GM23248 (cell line): ENCODE measurements at regions not wholly inside any gene's neighbourhood (a gene's known extent, or its start where the extent isn't known, plus 50 kb on each side); places are given as distances from the start of the nearest gene placed in this dataset.
"Not testable (repeated sequence)": the region's sequence is repeated elsewhere in the genome, so short reads cannot be mapped to it uniquely, and the experiment has no call there.

Source experiments
- DNase-seq: peaks from one replicate; pipeline ENCODE4 v3.0.0-alpha.2; 2015
- H2AFZ ChIP-seq: fragments of 200-600 bp; sonication (generic); 2 replicates; pipeline ENCODE4 v1.6.1; 2016; ENCODE audit warnings: antibody characterized with exemption
- H3F3A ChIP-seq: fragments of 200-600 bp; sonication (generic); 2 replicates; pipeline ENCODE4 v1.6.1; 2016; ENCODE audit warnings: mild to moderate bottlenecking, antibody characterized with exemption, mixed run types; ENCODE audit not compliant: insufficient read depth
- H3K27ac ChIP-seq: fragments of 200-600 bp; sonication (generic); 2 replicates; pipeline ENCODE4 v1.5.1; 2016; ENCODE audit warnings: mild to moderate bottlenecking
- H3K27me3 ChIP-seq: fragments of 200-600 bp; sonication (generic); replicated peaks from 2 replicates; pipeline ENCODE4 v1.6.1; 2016; ENCODE audit warnings: mild to moderate bottlenecking; ENCODE audit not compliant: insufficient read depth
- H3K36me3 ChIP-seq: fragments of 200-600 bp; sonication (generic); 2 replicates; pipeline ENCODE4 v1.6.1; 2016; ENCODE audit warnings: low read depth, mild to moderate bottlenecking
- H3K4me1 ChIP-seq: fragments of 200-600 bp; sonication (generic); 2 replicates; pipeline ENCODE4 v1.6.1; 2016; ENCODE audit warnings: mild to moderate bottlenecking; ENCODE audit not compliant: insufficient read depth
- H3K4me2 ChIP-seq: fragments of 200-600 bp; sonication (generic); one replicate; pipeline ENCODE4 v1.6.1; 2016; ENCODE audit warnings: mild to moderate bottlenecking; ENCODE audit not compliant: unreplicated experiment
- H3K4me3 ChIP-seq: fragments of 200-600 bp; sonication (generic); 2 replicates; pipeline ENCODE4 v1.5.1; 2016; ENCODE audit warnings: mild to moderate bottlenecking
- H3K79me2 ChIP-seq: fragments of 200-600 bp; sonication (generic); 2 replicates; pipeline ENCODE4 v1.6.1; 2016; ENCODE audit warnings: mild to moderate bottlenecking; ENCODE audit not compliant: insufficient read depth
- H3K9ac ChIP-seq: fragments of 200-600 bp; sonication (generic); 2 replicates; pipeline ENCODE4 v1.6.1; 2016; ENCODE audit warnings: mild to moderate bottlenecking
- H3K9me2 ChIP-seq: fragments of 200-600 bp; sonication (generic); 2 replicates; pipeline ENCODE4 v1.6.1; 2016; ENCODE audit warnings: mixed run types, mild to moderate bottlenecking, moderate library complexity; ENCODE audit not compliant: insufficient read depth
- H3K9me3 ChIP-seq: fragments of 200-600 bp; sonication (generic); one replicate; pipeline ENCODE4 v1.6.1; 2017; ENCODE audit warnings: low read depth
- H4K20me1 ChIP-seq: fragments of 200-600 bp; sonication (generic); 2 replicates; pipeline ENCODE4 v1.6.0; 2016; ENCODE audit not compliant: insufficient read depth
- EZH2 ChIP-seq: fragments of 200-600 bp; sonication (generic); IDR thresholded peaks from 2 replicates; pipeline ENCODE4 v1.6.1; 2018; ENCODE audit warnings: antibody characterized with exemption, mild to moderate bottlenecking; ENCODE audit not compliant: insufficient read depth, poor library complexity, severe bottlenecking
- EZH2phosphoT487 ChIP-seq: fragments of 200-600 bp; sonication (generic); IDR thresholded peaks from 2 replicates; pipeline ENCODE4 v1.6.1; 2018; ENCODE audit warnings: antibody characterized with exemption, moderate library complexity, mild to moderate bottlenecking, low read depth; ENCODE audit not compliant: insufficient read depth
- whole genome bisulfite sequencing, 2 experiments: methylation state at CpG; one replicate each; pipeline ENCODE4 v1.1.6; 2015 to 2017; ENCODE audit warnings: low lambda C conversion rate in 2 of 2, low coverage in 1 of 2; ENCODE audit errors: missing lambda C conversion rate in 2 of 2; 5-methylcytosine and 5-hydroxymethylcytosine counted together
- in situ Hi-C: fragments of 300-500 bp; cut with MboI; formaldehyde crosslinking; loops from 2 replicates; pipeline ENCODE4 v1.15.0; 2020

GRCh38 chrX:106263817-106264216, 95.7 kb downstream of the PWWP3B start:
- Histone ChIP-seq H4K20me1 (no peaks in the 10 kb centered on the region), H3F3A (no peaks in the 10 kb centered on the region), H3K9me3 (no peaks in the 10 kb centered on the region), H3K4me2 (no peak overlapping the region), H2AFZ (no peak overlapping the region), H3K4me3 (no peak overlapping the region), H3K27me3 (no peaks in the 10 kb centered on the region), H3K9ac (no peak overlapping the region), H3K79me2 (no peaks in the 10 kb centered on the region), H3K27ac (no peak overlapping the region), H3K9me2 (no peaks in the 10 kb centered on the region), H3K36me3 (no peaks in the 10 kb centered on the region), H3K4me1 (no peaks in the 10 kb centered on the region)
- TF ChIP-seq EZH2phosphoT487, result no peak
- TF ChIP-seq EZH2, result no peak
- DNase-seq, result no peak
- in situ Hi-C loops, result no loop called here
- 16 to 30% methylated on average over 3 of the region's 3 CpGs for WGBS, 2 experiments

GRCh38 chrX:106273947-106274587, 106.0 kb downstream of the PWWP3B start:
- H3K27ac ChIP-seq, H3K4me1 ChIP-seq, H4K20me1 ChIP-seq, H3F3A ChIP-seq, H3K4me2 ChIP-seq, H3K27me3 ChIP-seq, H3K9ac ChIP-seq, DNase-seq, H3K9me3 ChIP-seq, H3K36me3 ChIP-seq, H3K9me2 ChIP-seq, in situ Hi-C loops, H3K79me2 ChIP-seq, H3K4me3 ChIP-seq, H2AFZ ChIP-seq: not testable (repeated sequence)
- WGBS, 2 experiments, result no CpG with 5 or more reads among the region's 9 CpGs

GRCh38 chrX:106275172-106275571, 107.1 kb downstream of the PWWP3B start:
- H3K9me2 ChIP-seq, H3K36me3 ChIP-seq, H2AFZ ChIP-seq, H4K20me1 ChIP-seq, H3K9me3 ChIP-seq, H3F3A ChIP-seq, in situ Hi-C loops, DNase-seq, H3K4me1 ChIP-seq, H3K9ac ChIP-seq, H3K27me3 ChIP-seq, H3K4me2 ChIP-seq, H3K79me2 ChIP-seq, H3K27ac ChIP-seq, H3K4me3 ChIP-seq: not testable (repeated sequence)
- no CpG with 5 or more reads among the region's 5 CpGs for WGBS, 2 experiments

GRCh38 chrX:106278951-106279350, 110.8 kb downstream of the PWWP3B start:
- H3K9me3 ChIP-seq, result no peaks in the 10 kb centered on the region
- H3F3A ChIP-seq, result no peaks in the 10 kb centered on the region
- no peak overlapping the region for H3K27ac ChIP-seq
- no peak overlapping the region for H2AFZ ChIP-seq
- H3K4me1 ChIP-seq, result no peaks in the 10 kb centered on the region
- TF ChIP-seq EZH2 (no peak), EZH2phosphoT487 (no peak)
- H3K27me3 ChIP-seq, result no peaks in the 10 kb centered on the region
- H3K9ac ChIP-seq, result no peak overlapping the region
- no peaks in the 10 kb centered on the region for H3K79me2 ChIP-seq
- no peak for DNase-seq
- H3K4me3 ChIP-seq, result no peak overlapping the region
- in situ Hi-C loops, result no loop called here
- no peak overlapping the region for H3K4me2 ChIP-seq
- H4K20me1 ChIP-seq, result no peaks in the 10 kb centered on the region
- H3K9me2 ChIP-seq, result no peaks in the 10 kb centered on the region
- no peaks in the 10 kb centered on the region for H3K36me3 ChIP-seq
- whole genome bisulfite sequencing, 2 experiments, result 0 to 3% methylated on average over 2 of the region's 2 CpGs

- no peak overlapping the region for H3K27ac ChIP-seq
- H2AFZ ChIP-seq, result no peak overlapping the region
- H3K4me2 ChIP-seq, result no peak overlapping the region
- no peaks in the 10 kb centered on the region for H3K9me3 ChIP-seq
- in situ Hi-C loops, result no loop called here
- no peaks in the 10 kb centered on the region for H3K79me2 ChIP-seq
- no peak overlapping the region for H3K4me3 ChIP-seq
- WGBS, 2 experiments, result 23 to 36% methylated on average over 2 of the region's 2 CpGs
- no peak for TF ChIP-seq EZH2phosphoT487
- TF ChIP-seq EZH2, result no peak
- H3K36me3 ChIP-seq, result no peaks in the 10 kb centered on the region
- no peak for DNase-seq
- H3F3A ChIP-seq, result no peaks in the 10 kb centered on the region
- no peaks in the 10 kb centered on the region for H3K4me1 ChIP-seq
- no peaks in the 10 kb centered on the region for H3K9me2 ChIP-seq
- no peaks in the 10 kb centered on the region for H3K27me3 ChIP-seq
- H3K9ac ChIP-seq, result no peak overlapping the region
- no peaks in the 10 kb centered on the region for H4K20me1 ChIP-seq
These were observed 113.3 kb downstream of the PWWP3B start for GRCh38 chrX:106281383-106281782.
